Hematopoietic multipotent progenitor cell treated with erythropoietin and hydrocortisone succinate and interleukin-3 and kit ligand, for 15 days (in vitro differentiated cells): ENCODE measurements at regions not wholly inside any gene's neighbourhood (a gene's known extent, or its start where the extent isn't known, plus 50 kb on each side); places are given as distances from the start of the nearest gene placed in this dataset.

Experiments
- DNase-seq: peaks from one replicate; pipeline ENCODE4 v3.0.0-alpha.2; 2015; ENCODE audit warnings: low spot score

GRCh38 chr2:220931491-220931890, 640.6 kb downstream of the EPHA4 start:
- DNase-seq = no peak

- DNase-seq = no peak
These were observed 640.1 kb downstream of the EPHA4 start for GRCh38 chr2:220932041-220932440.

GRCh38 chr2:220935789-220936321, 636.2 kb downstream of the EPHA4 start:
- DNase-seq = no peak

GRCh38 chr2:220936641-220937197, 635.4 kb downstream of the EPHA4 start:
- DNase-seq = no peak

- no peak for DNase-seq
These were observed 634.9 kb downstream of the EPHA4 start for GRCh38 chr2:220937245-220937644.

GRCh38 chr2:220940646-220941045, 631.5 kb downstream of the EPHA4 start:
- no peak for DNase-seq

- DNase-seq = no peak
These were observed 630.4 kb downstream of the EPHA4 start for GRCh38 chr2:220941683-220942082.

GRCh38 chr2:220946552-220946951, 625.6 kb downstream of the EPHA4 start:
- no peak for DNase-seq

GRCh38 chr2:220948579-220948978, 623.5 kb downstream of the EPHA4 start:
- DNase-seq = no peak

- DNase-seq = no peak
These were observed 622.6 kb downstream of the EPHA4 start for GRCh38 chr2:220949466-220949865.

GRCh38 chr2:220955776-220956175, 616.3 kb downstream of the EPHA4 start:
- no peak for DNase-seq

GRCh38 chr2:220956429-220956828, 615.7 kb downstream of the EPHA4 start:
- no peak for DNase-seq

GRCh38 chr2:220959391-220959802, 612.7 kb downstream of the EPHA4 start:
- no peak for DNase-seq

GRCh38 chr2:220961143-220961860, 610.8 kb downstream of the EPHA4 start:
- no peak for DNase-seq

GRCh38 chr2:220962556-220962955, 609.5 kb downstream of the EPHA4 start:
- no peak for DNase-seq

- no peak for DNase-seq
These were observed 609.0 kb downstream of the EPHA4 start for GRCh38 chr2:220963076-220963475.

- DNase-seq = no peak
These were observed 608.2 kb downstream of the EPHA4 start for GRCh38 chr2:220963930-220964329.

GRCh38 chr2:220966636-220967035, 605.5 kb downstream of the EPHA4 start:
- no peak for DNase-seq

- DNase-seq = no peak
These were observed 602.8 kb downstream of the EPHA4 start for GRCh38 chr2:220969348-220969747.

- DNase-seq = no peak
These were observed 591.0 kb downstream of the EPHA4 start for GRCh38 chr2:220980966-220981675.

GRCh38 chr2:220981926-220982325, 590.2 kb downstream of the EPHA4 start:
- DNase-seq = no peak

GRCh38 chr2:220985561-220985960, 586.5 kb downstream of the EPHA4 start:
- no peak for DNase-seq

GRCh38 chr2:220987839-220988238, 584.3 kb downstream of the EPHA4 start:
- no peak for DNase-seq
